ENCODE measurements at regions not wholly inside any gene's neighbourhood (a gene's known extent, or its start where the extent isn't known, plus 50 kb on each side); places are given as distances from the start of the nearest gene placed in this dataset.

DNA sequence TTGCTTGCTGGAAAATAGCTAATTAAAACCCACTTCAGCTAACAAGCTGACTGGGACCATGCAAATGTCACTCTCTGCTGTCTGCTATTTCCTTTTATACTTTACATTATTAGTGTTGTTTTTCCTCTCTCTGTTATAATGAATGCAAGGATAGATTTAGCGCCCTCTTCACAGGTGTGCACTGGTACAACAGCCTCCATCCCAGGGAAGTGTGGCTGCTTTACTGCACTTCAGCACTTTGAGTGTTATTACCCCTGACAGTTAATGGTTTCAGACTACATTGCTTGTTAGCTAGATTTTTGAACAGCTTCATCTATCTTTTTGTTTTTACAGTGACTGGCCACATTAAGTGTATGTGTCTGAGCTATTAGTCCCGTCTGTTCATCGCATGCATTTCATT is 405.7 kb downstream of the RNF144B start:
- Histone ChIP-seq H3K27ac (ENCODE audit: insufficient read depth, low read length, poor library complexity, severe bottlenecking) (no peak overlapping the region), H3K4me3 (ENCODE audit: insufficient read depth, low read depth, low read length, poor library complexity, severe bottlenecking) (no peak overlapping the region), H3K4me1 (ENCODE audit: control insufficient read depth, insufficient read depth, low read length, poor library complexity, severe bottlenecking) (no peaks in the 10 kb centered on the region), H3K9me3 (ENCODE audit: control insufficient read depth, low read length) (no peaks in the 10 kb centered on the region), H3K36me3 (ENCODE audit: control insufficient read depth, insufficient read depth, low read length) (no peaks in the 10 kb centered on the region), H3K27me3 (replicated peaks; ENCODE audit: control insufficient read depth, insufficient read depth, low read length, poor library complexity, severe bottlenecking) (no peaks in the 10 kb centered on the region)
- no peak for DNase-seq

DNA sequence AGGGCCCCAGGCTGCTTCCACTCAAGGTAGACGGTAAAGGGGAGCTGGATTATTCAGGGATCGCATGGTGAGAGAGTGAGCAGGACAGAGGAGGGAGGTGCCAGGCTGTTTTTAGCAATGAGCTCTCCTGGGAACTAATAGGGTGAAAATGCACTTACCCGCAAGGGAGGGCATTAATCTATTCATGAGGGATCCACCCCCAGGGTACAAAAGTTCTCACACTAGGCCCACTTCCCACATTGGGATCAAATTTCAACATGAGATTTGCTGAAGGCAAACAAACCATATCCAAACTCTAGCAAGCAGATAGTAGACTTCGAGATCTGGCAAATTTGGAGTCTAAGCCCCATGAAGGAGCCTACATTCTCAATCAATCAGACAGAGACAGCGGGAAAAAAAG is 408.6 kb downstream of the RNF144B start:
- Histone ChIP-seq H3K27me3 (replicated peaks; ENCODE audit: control insufficient read depth, insufficient read depth, low read length, poor library complexity, severe bottlenecking) (no peaks in the 10 kb centered on the region), H3K4me3 (ENCODE audit: insufficient read depth, low read depth, low read length, poor library complexity, severe bottlenecking) (no peak overlapping the region), H3K4me1 (ENCODE audit: control insufficient read depth, insufficient read depth, low read length, poor library complexity, severe bottlenecking) (no peaks in the 10 kb centered on the region), H3K9me3 (ENCODE audit: control insufficient read depth, low read length) (no peaks in the 10 kb centered on the region), H3K27ac (ENCODE audit: insufficient read depth, low read length, poor library complexity, severe bottlenecking) (no peak overlapping the region), H3K36me3 (ENCODE audit: control insufficient read depth, insufficient read depth, low read length) (no peaks in the 10 kb centered on the region)
- no peak for DNase-seq

DNA sequence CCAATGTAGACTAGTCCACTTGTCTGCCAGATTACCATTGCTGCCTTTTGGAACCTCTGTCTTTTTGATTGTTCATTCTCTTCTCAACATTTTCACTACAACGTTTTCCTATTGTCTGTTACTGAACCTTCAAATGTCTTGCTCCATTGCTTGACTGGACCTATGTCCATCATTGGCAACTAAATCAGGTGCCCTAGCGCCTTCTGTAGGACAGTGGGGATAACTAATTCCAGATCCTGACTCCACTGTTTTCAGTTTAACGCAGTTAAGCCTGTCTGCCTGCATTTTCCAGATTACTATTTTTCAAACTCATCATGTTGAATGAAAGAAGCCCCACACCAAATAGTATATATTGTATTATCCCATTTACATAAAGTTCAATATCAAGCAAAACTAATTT is 433.6 kb downstream of the RNF144B start:
- DNase-seq, result no peak
- no peaks in the 10 kb centered on the region for H3K27me3 ChIP-seq (replicated peaks; ENCODE audit: control insufficient read depth, insufficient read depth, low read length, poor library complexity, severe bottlenecking)
- peaks cover 5% of the 10 kb centered on the region for H3K9me3 ChIP-seq (ENCODE audit: control insufficient read depth, low read length)
- no peak overlapping the region for H3K4me3 ChIP-seq (ENCODE audit: insufficient read depth, low read depth, low read length, poor library complexity, severe bottlenecking)
- no peaks in the 10 kb centered on the region for H3K4me1 ChIP-seq (ENCODE audit: control insufficient read depth, insufficient read depth, low read length, poor library complexity, severe bottlenecking)
- H3K27ac ChIP-seq (ENCODE audit: insufficient read depth, low read length, poor library complexity, severe bottlenecking), result no peak overlapping the region
- no peaks in the 10 kb centered on the region for H3K36me3 ChIP-seq (ENCODE audit: control insufficient read depth, insufficient read depth, low read length)

DNA sequence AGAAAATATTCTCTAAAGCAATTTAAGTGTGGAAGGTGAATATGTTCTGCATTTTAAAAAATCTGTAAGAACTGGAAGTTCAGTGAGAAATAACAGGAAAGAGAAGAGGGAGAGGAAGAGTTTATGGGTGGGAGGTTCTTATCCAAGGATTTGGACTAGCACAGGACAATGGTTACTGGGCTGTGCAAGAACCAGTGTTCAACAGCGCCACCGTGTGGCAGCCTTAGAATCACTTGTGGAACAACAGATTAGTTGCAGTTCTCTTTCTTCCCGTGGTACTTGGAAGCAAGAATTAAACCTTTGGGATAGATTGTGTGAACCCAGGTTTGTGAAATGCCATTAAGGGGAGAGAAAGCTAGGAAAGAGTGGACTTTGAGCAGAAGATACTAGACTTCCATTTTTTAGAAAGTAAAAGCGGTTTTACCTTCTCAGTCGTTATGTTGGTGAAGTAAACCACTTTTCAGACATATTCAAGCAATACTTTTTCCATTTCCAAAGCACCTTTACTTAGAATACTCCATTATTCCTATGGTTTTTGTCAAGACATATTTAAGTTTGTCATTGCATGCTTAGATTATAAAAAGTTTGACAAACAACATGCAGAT is 436.7 kb downstream of the RNF144B start:
- H3K27ac ChIP-seq (ENCODE audit: insufficient read depth, low read length, poor library complexity, severe bottlenecking), result no peak overlapping the region
- H3K4me3 ChIP-seq (ENCODE audit: insufficient read depth, low read depth, low read length, poor library complexity, severe bottlenecking), result no peak overlapping the region
- no peaks in the 10 kb centered on the region for H3K27me3 ChIP-seq (replicated peaks; ENCODE audit: control insufficient read depth, insufficient read depth, low read length, poor library complexity, severe bottlenecking)
- H3K36me3 ChIP-seq (ENCODE audit: control insufficient read depth, insufficient read depth, low read length), result no peaks in the 10 kb centered on the region
- no peaks in the 10 kb centered on the region for H3K4me1 ChIP-seq (ENCODE audit: control insufficient read depth, insufficient read depth, low read length, poor library complexity, severe bottlenecking)
- DNase-seq, result no peak
- H3K9me3 ChIP-seq (ENCODE audit: control insufficient read depth, low read length), result peaks cover 5% of the 10 kb centered on the region

DNA sequence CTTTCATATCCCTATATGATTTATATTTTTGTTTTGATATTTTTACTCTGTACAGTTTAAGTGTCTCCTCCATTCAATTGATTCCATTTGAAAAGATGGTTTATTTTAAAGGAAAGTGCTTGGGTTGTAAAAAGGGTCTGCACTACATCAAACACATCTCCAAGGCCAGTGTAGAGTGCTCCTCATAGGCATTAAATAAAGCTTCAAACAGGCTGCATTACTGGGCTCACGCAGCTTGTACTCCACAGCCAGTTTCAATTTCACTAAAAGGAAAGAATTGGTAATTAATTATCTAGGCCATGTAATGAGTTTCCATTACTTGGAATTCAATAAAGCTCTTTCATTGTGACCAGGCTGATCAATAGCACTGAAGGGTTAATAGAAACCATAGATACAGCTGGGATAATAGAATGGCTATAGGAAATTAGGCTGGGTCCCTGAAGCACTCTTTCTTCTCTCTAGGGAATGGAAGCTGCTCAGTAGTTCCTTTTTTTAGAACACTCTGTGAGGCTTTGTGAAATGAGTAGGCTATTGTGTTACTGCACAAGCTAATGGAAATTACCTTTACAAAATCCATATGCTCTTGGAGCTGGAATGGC is 442.2 kb downstream of the RNF144B start:
- Histone ChIP-seq H3K4me1 (ENCODE audit: control insufficient read depth, insufficient read depth, low read length, poor library complexity, severe bottlenecking) (no peaks in the 10 kb centered on the region), H3K27ac (ENCODE audit: insufficient read depth, low read length, poor library complexity, severe bottlenecking) (no peak overlapping the region), H3K4me3 (ENCODE audit: insufficient read depth, low read depth, low read length, poor library complexity, severe bottlenecking) (no peak overlapping the region), H3K27me3 (replicated peaks; ENCODE audit: control insufficient read depth, insufficient read depth, low read length, poor library complexity, severe bottlenecking) (no peaks in the 10 kb centered on the region), H3K9me3 (ENCODE audit: control insufficient read depth, low read length) (no peaks in the 10 kb centered on the region), H3K36me3 (ENCODE audit: control insufficient read depth, insufficient read depth, low read length) (no peaks in the 10 kb centered on the region)
- no peak for DNase-seq

DNA sequence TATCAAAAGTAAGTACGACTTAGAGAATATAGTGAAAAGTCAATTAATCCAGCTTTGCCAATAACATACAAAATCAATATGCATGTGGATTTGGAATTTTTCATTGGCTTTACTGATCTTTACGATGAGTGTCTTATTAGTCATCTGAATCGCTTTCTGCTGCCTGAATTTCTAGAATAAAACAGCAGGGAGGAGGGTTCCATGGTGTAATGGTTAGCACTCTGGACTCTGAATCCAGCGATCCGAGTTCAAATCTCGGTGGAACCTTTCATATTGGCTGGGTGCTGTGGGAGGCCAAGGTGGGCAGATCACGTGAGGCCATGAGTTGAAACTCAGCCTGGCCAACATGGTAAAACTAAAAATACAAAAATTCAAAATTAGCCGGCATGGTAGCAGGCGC is 448.8 kb downstream of the RNF144B start:
- Histone ChIP-seq H3K27ac (ENCODE audit: insufficient read depth, low read length, poor library complexity, severe bottlenecking) (no peak overlapping the region), H3K9me3 (ENCODE audit: control insufficient read depth, low read length) (no peaks in the 10 kb centered on the region), H3K27me3 (replicated peaks; ENCODE audit: control insufficient read depth, insufficient read depth, low read length, poor library complexity, severe bottlenecking) (no peaks in the 10 kb centered on the region), H3K4me1 (ENCODE audit: control insufficient read depth, insufficient read depth, low read length, poor library complexity, severe bottlenecking) (no peaks in the 10 kb centered on the region), H3K4me3 (ENCODE audit: insufficient read depth, low read depth, low read length, poor library complexity, severe bottlenecking) (no peak overlapping the region), H3K36me3 (ENCODE audit: control insufficient read depth, insufficient read depth, low read length) (no peaks in the 10 kb centered on the region)
- DNase-seq, result no peak

DNA sequence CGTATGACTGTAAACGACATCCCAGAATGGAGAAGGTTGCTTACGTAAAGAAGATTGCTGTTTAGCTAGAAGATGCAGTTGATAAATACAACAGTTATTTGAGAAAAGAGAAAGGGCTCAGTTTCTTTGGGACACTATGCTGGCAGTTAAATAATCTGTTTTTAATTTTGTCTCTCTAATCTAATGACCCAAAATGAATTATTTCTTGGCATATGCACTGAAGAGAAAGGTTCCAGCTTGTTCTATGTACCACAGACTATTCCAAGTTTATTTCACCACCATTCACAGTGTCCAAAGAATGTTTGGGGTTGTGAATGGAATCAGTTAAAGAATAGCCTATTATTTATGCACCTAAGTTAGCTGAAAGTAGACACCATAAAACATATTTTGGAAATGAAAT is 449.9 kb downstream of the RNF144B start:
- Histone ChIP-seq H3K27ac (ENCODE audit: insufficient read depth, low read length, poor library complexity, severe bottlenecking) (no peak overlapping the region), H3K9me3 (ENCODE audit: control insufficient read depth, low read length) (no peaks in the 10 kb centered on the region), H3K4me3 (ENCODE audit: insufficient read depth, low read depth, low read length, poor library complexity, severe bottlenecking) (no peak overlapping the region), H3K27me3 (replicated peaks; ENCODE audit: control insufficient read depth, insufficient read depth, low read length, poor library complexity, severe bottlenecking) (no peaks in the 10 kb centered on the region), H3K4me1 (ENCODE audit: control insufficient read depth, insufficient read depth, low read length, poor library complexity, severe bottlenecking) (no peaks in the 10 kb centered on the region), H3K36me3 (ENCODE audit: control insufficient read depth, insufficient read depth, low read length) (no peaks in the 10 kb centered on the region)
- no peak for DNase-seq

DNA sequence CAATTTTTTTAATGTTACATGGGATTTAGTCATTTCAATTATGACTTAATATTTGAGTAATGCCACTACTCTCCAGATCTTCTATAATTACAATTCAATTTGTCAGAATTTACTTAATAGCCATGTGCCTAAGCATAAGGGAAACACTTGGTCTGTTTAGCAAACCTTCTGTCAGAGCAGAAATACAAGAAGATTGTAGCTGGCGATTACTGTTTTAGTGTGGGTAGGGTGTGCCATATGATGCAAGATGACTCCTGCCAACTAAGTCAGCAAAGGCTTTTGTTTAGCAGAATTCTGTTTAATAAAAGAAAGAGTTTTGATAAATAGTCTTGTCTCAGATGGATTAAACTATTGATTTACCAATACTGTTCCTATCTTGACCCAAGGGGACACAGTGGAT is 455.4 kb downstream of the RNF144B start:
- H3K4me3 ChIP-seq (ENCODE audit: insufficient read depth, low read depth, low read length, poor library complexity, severe bottlenecking), result no peak overlapping the region
- H3K27me3 ChIP-seq (replicated peaks; ENCODE audit: control insufficient read depth, insufficient read depth, low read length, poor library complexity, severe bottlenecking), result no peaks in the 10 kb centered on the region
- no peaks in the 10 kb centered on the region for H3K4me1 ChIP-seq (ENCODE audit: control insufficient read depth, insufficient read depth, low read length, poor library complexity, severe bottlenecking)
- H3K27ac ChIP-seq (ENCODE audit: insufficient read depth, low read length, poor library complexity, severe bottlenecking), result no peak overlapping the region
- no peaks in the 10 kb centered on the region for H3K9me3 ChIP-seq (ENCODE audit: control insufficient read depth, low read length)
- no peak for DNase-seq
- no peaks in the 10 kb centered on the region for H3K36me3 ChIP-seq (ENCODE audit: control insufficient read depth, insufficient read depth, low read length)

DNA sequence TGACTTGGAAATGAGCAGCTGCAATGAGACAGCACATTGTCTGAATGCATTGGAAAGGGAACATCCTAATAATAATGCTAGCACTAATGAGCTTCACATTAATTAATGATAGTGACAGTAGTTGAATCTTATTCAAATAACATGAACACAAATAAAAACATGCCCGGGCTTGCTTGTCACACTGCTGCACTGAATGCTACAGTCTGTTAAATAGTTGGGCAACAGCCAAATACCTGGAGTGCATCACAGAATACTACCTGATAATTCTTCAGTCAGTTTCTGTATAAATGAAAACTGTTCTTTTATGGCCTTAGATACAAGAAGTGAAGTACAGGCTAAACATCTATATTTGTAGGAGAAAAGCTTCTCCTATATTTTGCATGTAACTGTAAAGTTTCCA is 458.7 kb downstream of the RNF144B start:
- H3K27me3 ChIP-seq (replicated peaks; ENCODE audit: control insufficient read depth, insufficient read depth, low read length, poor library complexity, severe bottlenecking), result no peaks in the 10 kb centered on the region
- no peak overlapping the region for H3K4me3 ChIP-seq (ENCODE audit: insufficient read depth, low read depth, low read length, poor library complexity, severe bottlenecking)
- no peak overlapping the region for H3K27ac ChIP-seq (ENCODE audit: insufficient read depth, low read length, poor library complexity, severe bottlenecking)
- no peaks in the 10 kb centered on the region for H3K36me3 ChIP-seq (ENCODE audit: control insufficient read depth, insufficient read depth, low read length)
- no peak for DNase-seq
- H3K9me3 ChIP-seq (ENCODE audit: control insufficient read depth, low read length), result no peaks in the 10 kb centered on the region
- no peaks in the 10 kb centered on the region for H3K4me1 ChIP-seq (ENCODE audit: control insufficient read depth, insufficient read depth, low read length, poor library complexity, severe bottlenecking)

DNA sequence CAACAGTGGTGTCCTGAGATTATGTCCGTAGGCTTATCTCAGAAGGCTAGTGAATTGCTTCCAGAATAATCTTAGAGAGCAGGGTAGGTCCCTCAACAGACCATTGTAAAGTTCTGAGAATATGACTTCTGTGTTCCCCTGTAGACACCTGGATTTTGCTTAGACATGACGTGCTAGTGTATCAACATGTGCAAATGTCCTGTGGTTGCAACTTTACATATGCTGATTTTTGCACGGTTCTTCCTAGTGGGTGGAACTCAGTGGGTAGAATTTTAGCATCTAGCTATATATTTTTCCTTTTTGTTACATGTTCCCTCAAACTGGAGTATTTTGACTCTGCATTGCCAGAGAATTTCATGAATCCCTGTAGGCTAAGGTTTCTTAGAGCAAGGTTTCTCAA is 459.2 kb downstream of the RNF144B start:
- H3K27ac ChIP-seq (ENCODE audit: insufficient read depth, low read length, poor library complexity, severe bottlenecking), result no peak overlapping the region
- H3K9me3 ChIP-seq (ENCODE audit: control insufficient read depth, low read length), result no peaks in the 10 kb centered on the region
- no peaks in the 10 kb centered on the region for H3K27me3 ChIP-seq (replicated peaks; ENCODE audit: control insufficient read depth, insufficient read depth, low read length, poor library complexity, severe bottlenecking)
- no peak overlapping the region for H3K4me3 ChIP-seq (ENCODE audit: insufficient read depth, low read depth, low read length, poor library complexity, severe bottlenecking)
- no peaks in the 10 kb centered on the region for H3K36me3 ChIP-seq (ENCODE audit: control insufficient read depth, insufficient read depth, low read length)
- H3K4me1 ChIP-seq (ENCODE audit: control insufficient read depth, insufficient read depth, low read length, poor library complexity, severe bottlenecking), result no peaks in the 10 kb centered on the region
- no peak for DNase-seq
